OCI-LY3 (cell line): ENCODE measurements at regions not wholly inside any gene's neighbourhood (a gene's known extent, or its start where the extent isn't known, plus 50 kb on each side); places are given as distances from the start of the nearest gene placed in this dataset.

Source experiments
- EZH2phosphoT487 ChIP-seq: fragments of 200-600 bp; shearing (Covaris generic); IDR thresholded peaks from 2 replicates; pipeline ENCODE4 v1.6.1; 2018; ENCODE audit warnings: antibody characterized with exemption, mixed run types, low read depth
- TF ChIP-seq, protein P1 (sequence below): fragments of 200-600, 300-600 bp; sonication (generic); IDR thresholded peaks from 2 replicates; pipeline ENCODE4 v1.5.1; 2014; ENCODE audit warnings: antibody characterized with exemption, low read length, low read depth

DNA sequence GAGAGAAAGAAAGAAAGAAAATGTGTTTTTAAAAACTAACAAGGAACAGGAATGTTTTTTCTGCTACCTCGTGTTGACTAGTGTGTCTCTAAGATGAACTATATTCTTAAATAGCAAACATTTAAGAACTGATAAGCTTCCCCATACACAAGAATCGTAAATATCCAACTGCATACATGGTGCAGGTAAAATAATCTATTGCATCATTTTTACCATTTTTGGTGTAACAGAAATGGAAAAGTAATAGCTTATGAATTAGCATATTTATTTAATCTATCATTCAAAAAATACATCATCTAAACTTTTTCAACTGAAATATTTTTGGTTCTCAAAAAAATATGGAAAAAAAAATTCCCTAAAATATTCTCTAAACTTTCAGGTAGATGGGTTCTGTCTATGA is 59.7 kb upstream of the RAD23B start:
- TF ChIP-seq, protein P1, sequence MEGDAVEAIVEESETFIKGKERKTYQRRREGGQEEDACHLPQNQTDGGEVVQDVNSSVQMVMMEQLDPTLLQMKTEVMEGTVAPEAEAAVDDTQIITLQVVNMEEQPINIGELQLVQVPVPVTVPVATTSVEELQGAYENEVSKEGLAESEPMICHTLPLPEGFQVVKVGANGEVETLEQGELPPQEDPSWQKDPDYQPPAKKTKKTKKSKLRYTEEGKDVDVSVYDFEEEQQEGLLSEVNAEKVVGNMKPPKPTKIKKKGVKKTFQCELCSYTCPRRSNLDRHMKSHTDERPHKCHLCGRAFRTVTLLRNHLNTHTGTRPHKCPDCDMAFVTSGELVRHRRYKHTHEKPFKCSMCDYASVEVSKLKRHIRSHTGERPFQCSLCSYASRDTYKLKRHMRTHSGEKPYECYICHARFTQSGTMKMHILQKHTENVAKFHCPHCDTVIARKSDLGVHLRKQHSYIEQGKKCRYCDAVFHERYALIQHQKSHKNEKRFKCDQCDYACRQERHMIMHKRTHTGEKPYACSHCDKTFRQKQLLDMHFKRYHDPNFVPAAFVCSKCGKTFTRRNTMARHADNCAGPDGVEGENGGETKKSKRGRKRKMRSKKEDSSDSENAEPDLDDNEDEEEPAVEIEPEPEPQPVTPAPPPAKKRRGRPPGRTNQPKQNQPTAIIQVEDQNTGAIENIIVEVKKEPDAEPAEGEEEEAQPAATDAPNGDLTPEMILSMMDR: no peak
- no peak for TF ChIP-seq EZH2phosphoT487
